HG03354 (cell line): ENCODE measurements at regions not wholly inside any gene's neighbourhood (a gene's known extent, or its start where the extent isn't known, plus 50 kb on each side); places are given as distances from the start of the nearest gene placed in this dataset.
"Not testable (repeated sequence)": the region's sequence is repeated elsewhere in the genome, so short reads cannot be mapped to it uniquely, and the experiment has no call there.

ENCODE experiments used
- ATAC-seq: cut with Tn5 transposase; IDR thresholded peaks from one replicate; pipeline ENCODE4 v1.9.1; 2021; ENCODE audit warnings: mild to moderate bottlenecking; ENCODE audit not compliant: unreplicated experiment, poor library complexity, severe bottlenecking

DNA sequence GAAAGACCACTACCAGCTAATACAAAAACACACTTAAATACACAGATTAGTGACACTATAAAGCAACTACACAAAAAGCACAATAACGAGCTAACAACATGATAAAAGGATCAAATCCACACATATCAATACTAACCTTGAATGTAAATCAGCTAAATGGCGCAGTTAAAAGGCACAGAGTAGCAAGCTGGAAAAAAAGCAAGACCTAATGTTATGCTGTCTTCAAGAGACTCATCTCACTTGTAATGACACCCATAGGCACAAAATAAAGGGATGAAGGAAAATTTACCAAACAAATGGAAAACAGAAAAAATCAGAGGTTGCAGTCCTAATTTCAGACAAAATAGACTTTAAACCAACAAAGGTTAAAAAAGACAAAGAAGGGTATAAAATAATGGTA, 86.3 kb downstream of the NUS1 start:
- ATAC-seq: no peak

DNA sequence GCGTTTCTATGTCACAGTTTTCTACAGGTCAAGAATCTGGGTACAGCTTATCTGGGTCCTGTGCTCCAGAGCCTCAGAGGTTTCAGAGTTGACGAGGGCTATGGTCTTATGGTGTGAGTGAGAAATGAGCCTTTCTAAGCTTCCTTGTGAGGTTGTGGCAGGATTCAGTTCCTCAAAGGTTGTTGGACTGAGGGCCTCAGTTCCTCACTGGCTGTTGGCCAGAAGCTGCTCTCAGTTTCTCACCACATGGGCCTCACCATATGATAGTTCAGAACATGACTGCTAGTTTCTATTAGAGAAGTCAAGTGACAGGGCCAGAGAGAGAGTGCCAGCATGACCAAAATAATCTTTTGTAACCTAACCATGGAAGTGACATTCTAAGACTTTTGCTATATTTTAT, 96.1 kb downstream of the NUS1 start:
- ATAC-seq: peak; percentile 97

- ATAC-seq: no peak
Measured at GRCh38 chr6:117776441-117776840, 101.2 kb downstream of the NUS1 start.

- no peak for ATAC-seq
Measured at GRCh38 chr6:117781550-117781949, 106.3 kb downstream of the NUS1 start.

GRCh38 chr6:117783279-117783678, 108.0 kb downstream of the NUS1 start:
- no peak for ATAC-seq

DNA sequence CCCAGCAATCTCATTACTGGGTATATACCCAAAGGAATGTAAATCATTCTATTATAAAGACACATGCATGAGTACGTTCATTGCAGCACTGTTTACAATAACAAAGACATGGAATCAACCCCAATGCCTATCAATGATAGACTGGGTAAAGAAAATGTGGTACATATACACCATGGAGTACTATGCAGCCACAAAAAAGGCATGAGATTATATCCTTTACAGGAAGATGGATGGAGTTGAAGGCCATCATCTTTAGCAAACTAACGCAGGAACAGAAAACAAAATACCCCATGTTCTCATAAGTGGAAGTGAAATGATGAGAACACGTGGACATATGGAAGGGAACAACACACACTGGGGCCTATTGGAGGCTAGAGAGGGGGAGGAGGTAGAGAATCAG, 115.7 kb downstream of the NUS1 start:
- no peak for ATAC-seq

DNA sequence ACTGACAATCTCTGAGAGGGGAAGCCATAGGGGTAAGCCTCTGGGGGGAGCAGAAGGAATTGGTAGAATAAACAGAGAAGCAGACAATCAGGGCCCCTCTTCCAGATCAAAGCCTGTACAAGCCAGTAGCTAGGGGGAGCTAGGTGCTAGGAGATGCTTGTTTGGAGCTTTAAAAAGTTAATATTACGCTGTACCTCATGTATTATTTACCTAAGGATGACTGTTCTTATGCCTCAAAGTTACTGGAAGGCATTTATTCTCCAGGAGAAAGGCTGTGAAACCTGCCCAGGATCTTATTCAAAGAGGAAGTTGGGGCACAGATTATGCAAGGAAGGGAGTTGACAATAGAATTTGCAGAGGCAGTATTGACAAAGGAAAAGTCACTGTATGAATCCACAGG, 111.8 kb upstream of the SLC35F1 start:
- no peak for ATAC-seq

GRCh38 chr6:117798819-117799218, 108.2 kb upstream of the SLC35F1 start:
- ATAC-seq: not testable (repeated sequence)

DNA sequence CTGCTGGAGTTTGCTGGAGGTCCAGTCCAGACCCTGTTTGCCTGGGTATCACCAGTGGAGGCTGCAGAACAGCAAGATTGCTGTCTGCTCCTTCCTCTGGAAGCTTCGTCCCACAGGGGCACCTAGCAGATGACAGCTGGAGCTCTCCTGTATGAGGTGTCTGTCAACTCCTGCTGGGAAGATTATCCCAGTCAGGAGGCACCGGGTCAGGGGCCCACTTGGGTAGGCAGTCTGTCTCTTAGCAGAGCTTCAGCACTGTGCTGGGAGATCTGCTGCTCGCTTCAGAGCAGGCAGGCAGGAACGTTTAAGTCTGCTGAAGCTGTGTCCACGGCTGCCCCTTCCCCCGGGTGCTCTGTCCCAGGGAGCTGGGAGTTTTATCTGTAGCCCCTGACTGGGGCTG, 96.8 kb upstream of the SLC35F1 start:
- no peak for ATAC-seq

- no peak for ATAC-seq
Measured at GRCh38 chr6:117817499-117817898, 89.6 kb upstream of the SLC35F1 start.

DNA sequence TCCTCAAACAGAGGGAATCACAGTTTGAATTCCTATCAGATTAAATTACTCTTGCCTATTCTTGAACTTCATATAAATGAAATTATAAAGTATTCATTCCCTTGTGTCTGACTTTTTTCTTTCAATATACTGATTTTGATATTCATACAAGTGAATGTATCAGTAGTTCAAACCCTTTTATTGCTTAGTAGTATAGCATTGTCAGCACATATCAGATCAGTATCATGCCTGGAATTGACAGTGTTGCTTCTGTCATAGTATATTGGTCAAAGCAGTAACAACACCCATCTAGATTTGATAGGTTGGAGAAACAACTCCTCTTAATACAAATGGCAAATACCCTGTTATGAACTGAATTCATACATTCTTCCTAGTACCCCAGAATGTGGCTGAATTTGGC, 89.1 kb upstream of the SLC35F1 start:
- no peak for ATAC-seq

DNA sequence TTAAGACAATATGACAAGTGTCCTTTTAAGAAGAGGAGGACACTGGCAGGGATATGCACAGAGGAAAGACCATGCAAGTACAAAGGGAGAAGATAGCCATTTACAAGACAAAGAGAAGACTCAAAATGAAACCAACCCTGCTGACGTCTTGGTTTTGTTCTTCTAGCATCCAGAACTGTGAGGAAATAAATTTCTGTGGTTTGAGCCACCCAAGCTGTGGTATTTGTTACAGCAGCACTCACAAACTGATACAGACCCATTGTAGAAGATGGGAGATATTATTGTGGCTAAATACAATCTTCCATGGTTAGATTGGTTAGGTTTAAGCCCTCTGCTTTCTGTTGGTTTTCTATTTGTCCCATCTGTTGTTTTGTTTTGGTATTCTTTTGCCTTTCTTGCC, 88.6 kb upstream of the SLC35F1 start:
- no peak for ATAC-seq

- peak; percentile 52 for ATAC-seq
Measured at GRCh38 chr6:117829594-117830319, 77.3 kb upstream of the SLC35F1 start.

- no peak for ATAC-seq
Measured at GRCh38 chr6:117837261-117837660, 69.8 kb upstream of the SLC35F1 start.

GRCh38 chr6:117840541-117840983, 66.5 kb upstream of the SLC35F1 start:
- no peak for ATAC-seq

DNA sequence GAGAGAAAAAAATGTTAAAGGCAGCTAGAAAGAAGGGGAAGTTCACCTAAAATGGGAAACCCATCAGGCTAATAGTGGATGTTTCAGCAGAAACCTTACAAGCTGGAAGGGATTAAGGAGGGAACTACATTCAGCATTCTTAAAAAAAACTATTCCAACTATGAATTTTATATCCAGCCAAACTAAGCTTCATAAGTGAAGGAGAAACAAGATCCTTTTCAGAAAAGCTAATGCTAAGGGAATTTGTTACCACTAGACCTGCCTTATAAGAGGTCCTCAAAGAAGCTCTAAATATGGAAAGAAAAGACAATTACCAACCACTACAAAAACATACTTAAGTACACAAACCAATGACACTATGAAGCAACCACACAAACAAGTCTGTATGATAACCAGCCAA, 59.2 kb upstream of the SLC35F1 start:
- ATAC-seq: no peak

DNA sequence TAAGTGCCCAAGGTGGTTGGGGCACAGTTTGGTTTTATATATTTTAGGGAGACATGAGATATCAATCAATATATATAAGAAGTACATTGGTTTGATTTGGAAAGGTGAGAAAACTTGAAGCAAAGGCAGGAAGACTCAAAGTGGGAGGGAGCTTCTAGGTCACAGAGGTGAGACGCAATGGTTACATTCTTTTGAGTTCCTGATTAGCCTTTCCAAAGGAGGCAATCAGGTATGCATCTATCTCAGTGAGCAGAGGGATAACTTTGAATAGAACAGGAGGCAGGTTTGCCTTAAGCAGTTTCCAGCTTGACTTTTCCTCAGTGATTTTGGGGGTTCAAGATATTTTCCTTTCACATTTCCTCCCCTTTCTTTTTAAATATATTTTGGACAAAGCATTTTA, 58.0 kb upstream of the SLC35F1 start:
- ATAC-seq: no peak
